ENCODE measurements at regions not wholly inside any gene's neighbourhood (a gene's known extent, or its start where the extent isn't known, plus 50 kb on each side); places are given as distances from the start of the nearest gene placed in this dataset.
"Not testable (repeated sequence)": the region's sequence is repeated elsewhere in the genome, so short reads cannot be mapped to it uniquely, and the experiment has no call there.

DNA sequence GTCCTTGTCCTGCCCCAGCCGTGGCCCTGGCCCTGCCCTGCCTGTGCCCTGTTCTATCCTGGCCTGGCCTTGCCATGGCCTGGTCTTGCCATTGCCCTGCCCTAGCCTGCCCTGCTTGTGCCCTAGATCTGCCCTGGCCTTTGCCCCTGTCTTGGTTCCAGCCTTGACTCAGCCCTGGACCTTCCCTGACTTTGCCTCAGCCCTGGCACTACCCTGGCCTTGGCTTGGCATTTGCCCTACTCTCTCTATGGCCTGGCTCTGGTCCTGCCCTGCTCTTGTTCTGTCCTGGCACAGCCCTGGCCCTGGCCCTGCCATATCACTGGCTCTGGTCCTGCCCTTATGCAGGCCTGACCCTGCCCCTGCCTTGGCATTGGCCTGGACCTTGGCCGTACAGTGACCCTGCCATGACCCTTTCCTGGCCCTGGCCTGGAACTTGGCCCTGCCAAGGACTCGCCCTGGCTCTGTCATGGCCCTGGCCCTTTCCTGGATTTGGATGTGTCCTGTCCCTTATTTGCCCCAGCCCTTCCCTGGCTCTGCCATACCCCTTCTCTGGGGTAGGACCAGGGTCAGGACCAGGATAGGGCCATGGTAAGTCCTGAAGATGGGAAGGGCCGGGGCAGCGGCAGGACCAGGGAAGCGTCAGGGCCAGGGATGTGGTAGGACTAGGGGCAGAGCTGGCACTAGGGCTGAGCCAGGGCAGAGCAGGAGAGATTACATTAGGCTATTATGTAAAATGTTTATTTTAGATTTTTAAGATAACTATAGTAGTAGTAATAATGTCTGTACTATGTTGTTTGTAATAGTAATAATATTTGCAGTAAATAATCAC is 254.5 kb downstream of the TP53TG3F start:
- H3K4me3 ChIP-seq (ENCODE audit: extremely low read depth in 1 of 4, insufficient read depth in 2 of 4, low read depth in 3 of 4, low read length in 4 of 4); H2AFZ ChIP-seq (ENCODE audit: low read length); CTCF ChIA-PET (ENCODE audit: partially characterized antibody); POLR2A ChIA-PET (ENCODE audit: partially characterized antibody); FAIRE-seq; H3K79me2 ChIP-seq (ENCODE audit: control insufficient read depth in 1 of 2, insufficient read depth in 2 of 2, low read length in 2 of 2); H3K56ac ChIP-seq (replicated peaks; ENCODE audit: insufficient read length, low read depth, low read length); H2BK12ac ChIP-seq (ENCODE audit: low read depth, low read length); H2BK5ac ChIP-seq (ENCODE audit: low read depth, low read length); H3K23ac ChIP-seq (ENCODE audit: insufficient read length); H3K36me3 ChIP-seq (ENCODE audit: control insufficient read depth in 2 of 4, insufficient read depth in 4 of 4, low read length in 3 of 4); H3K4ac ChIP-seq (replicated peaks; ENCODE audit: insufficient read length, low read depth, low read length); H3K79me1 ChIP-seq (ENCODE audit: low read depth, low read length); H4K91ac ChIP-seq (replicated peaks; ENCODE audit: insufficient read length, low read length); H4K5ac ChIP-seq (ENCODE audit: insufficient read length, low read depth, low read length); H2BK15ac ChIP-seq (ENCODE audit: low read length); H3K27ac ChIP-seq (ENCODE audit: low read depth, low read length); H2BK120ac ChIP-seq (replicated peaks; ENCODE audit: low read depth, low read length); H4K8ac ChIP-seq (ENCODE audit: extremely low read depth, insufficient read depth, low read length); DNase-seq (ENCODE audit: low read depth in 1 of 2, low spot score in 2 of 2); H3K4me2 ChIP-seq (ENCODE audit: insufficient read depth in 1 of 2, low read depth in 2 of 2, low read length in 2 of 2); H3K4me1 ChIP-seq (replicated peaks in 1 of 4; ENCODE audit: control insufficient read depth in 3 of 4, insufficient read depth in 4 of 4, low read length in 3 of 4); H3K14ac ChIP-seq (ENCODE audit: insufficient read length); H3K27me3 ChIP-seq (replicated peaks in 1 of 4; ENCODE audit: control insufficient read depth in 3 of 4, extremely low read depth in 1 of 4, insufficient read depth in 3 of 4, low read length in 3 of 4); H2AK5ac ChIP-seq (ENCODE audit: low read depth, low read length); H3K23me2 ChIP-seq (ENCODE audit: low read depth, low read length); H4K20me1 ChIP-seq (replicated peaks in 1 of 2; ENCODE audit: control insufficient read depth in 1 of 2, insufficient read depth in 2 of 2, low read length in 2 of 2); H3K18ac ChIP-seq (ENCODE audit: extremely low read depth, low read length); H2BK20ac ChIP-seq (ENCODE audit: low read length); H3K9ac ChIP-seq (replicated peaks in 1 of 4; ENCODE audit: extremely low read depth in 1 of 4, low read depth in 3 of 4, low read length in 3 of 4): not testable (repeated sequence)
- WGBS, 2 experiments (ENCODE audit: extremely low coverage in 1 of 2, insufficient coverage in 1 of 2, insufficient read length in 1 of 2, insufficient replicate concordance in 2 of 2, low coverage in 1 of 2, low lambda C conversion rate in 2 of 2, missing lambda C conversion rate in 1 of 2): 96% methylated on average over 5 of the region's 6 CpGs; no CpG with 5 or more reads in 1 of the 2 experiments
- peaks cover 8 to 52% of the 10 kb centered on the region in 2 experiments; a peak in 3 of 4 replicates for H3K9me3 ChIP-seq (ENCODE audit: insufficient read depth in 2 of 2, low read depth in 1 of 2, low read length in 1 of 2)

DNA sequence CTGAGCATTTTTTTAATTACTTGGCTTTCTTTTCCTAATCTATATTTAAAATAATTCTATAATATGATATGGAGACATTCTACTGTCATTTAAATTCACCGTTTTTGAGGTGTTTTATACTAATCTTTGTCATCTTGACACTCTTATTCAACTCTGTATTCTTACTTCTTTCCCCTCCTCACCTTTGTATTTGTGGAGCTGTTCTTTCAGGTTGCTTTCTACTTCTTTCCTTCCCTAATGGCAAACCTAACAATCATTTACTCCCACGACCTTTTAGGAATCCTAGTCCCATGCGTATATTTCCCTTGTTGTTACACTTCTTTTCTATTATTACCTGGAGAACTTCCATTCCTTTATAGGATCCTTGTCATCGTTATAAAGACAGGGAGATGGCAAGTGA is 271.8 kb downstream of the TP53TG3F start:
- H3K23ac ChIP-seq (ENCODE audit: insufficient read length); H3K9ac ChIP-seq (replicated peaks in 1 of 4; ENCODE audit: extremely low read depth in 1 of 4, low read depth in 3 of 4, low read length in 3 of 4); H3K56ac ChIP-seq (replicated peaks; ENCODE audit: insufficient read length, low read depth, low read length); H3K4me2 ChIP-seq (ENCODE audit: insufficient read depth in 1 of 2, low read depth in 2 of 2, low read length in 2 of 2); H2BK15ac ChIP-seq (ENCODE audit: low read length); H3K4me3 ChIP-seq (ENCODE audit: extremely low read depth in 1 of 4, insufficient read depth in 2 of 4, low read depth in 3 of 4, low read length in 4 of 4); H3K14ac ChIP-seq (ENCODE audit: insufficient read length); H3K79me2 ChIP-seq (ENCODE audit: control insufficient read depth in 1 of 2, insufficient read depth in 2 of 2, low read length in 2 of 2); H2BK120ac ChIP-seq (replicated peaks; ENCODE audit: low read depth, low read length); H3K18ac ChIP-seq (ENCODE audit: extremely low read depth, low read length); H3K9me3 ChIP-seq (ENCODE audit: insufficient read depth in 2 of 2, low read depth in 1 of 2, low read length in 1 of 2); H3K27me3 ChIP-seq (replicated peaks in 1 of 4; ENCODE audit: control insufficient read depth in 3 of 4, extremely low read depth in 1 of 4, insufficient read depth in 3 of 4, low read length in 3 of 4); H3K36me3 ChIP-seq (ENCODE audit: control insufficient read depth in 2 of 4, insufficient read depth in 4 of 4, low read length in 3 of 4); H2BK20ac ChIP-seq (ENCODE audit: low read length); POLR2A ChIA-PET (ENCODE audit: partially characterized antibody); H3K4me1 ChIP-seq (replicated peaks in 1 of 4; ENCODE audit: control insufficient read depth in 3 of 4, insufficient read depth in 4 of 4, low read length in 3 of 4); H4K5ac ChIP-seq (ENCODE audit: insufficient read length, low read depth, low read length); DNase-seq (ENCODE audit: low read depth in 1 of 2, low spot score in 2 of 2); H2BK12ac ChIP-seq (ENCODE audit: low read depth, low read length); H2BK5ac ChIP-seq (ENCODE audit: low read depth, low read length); H2AK5ac ChIP-seq (ENCODE audit: low read depth, low read length); H4K91ac ChIP-seq (replicated peaks; ENCODE audit: insufficient read length, low read length); H4K20me1 ChIP-seq (replicated peaks in 1 of 2; ENCODE audit: control insufficient read depth in 1 of 2, insufficient read depth in 2 of 2, low read length in 2 of 2); H4K8ac ChIP-seq (ENCODE audit: extremely low read depth, insufficient read depth, low read length); H3K4ac ChIP-seq (replicated peaks; ENCODE audit: insufficient read length, low read depth, low read length); H3K27ac ChIP-seq (ENCODE audit: low read depth, low read length); H3K23me2 ChIP-seq (ENCODE audit: low read depth, low read length); H2AFZ ChIP-seq (ENCODE audit: low read length); H3K79me1 ChIP-seq (ENCODE audit: low read depth, low read length); CTCF ChIA-PET (ENCODE audit: partially characterized antibody): not testable (repeated sequence)
- peak; percentile 7 for FAIRE-seq
- 32% methylated on average over 4 of the region's 4 CpGs; no CpG with 5 or more reads in 1 of the 2 experiments for WGBS, 2 experiments (ENCODE audit: extremely low coverage in 1 of 2, insufficient coverage in 1 of 2, insufficient read length in 1 of 2, insufficient replicate concordance in 2 of 2, low coverage in 1 of 2, low lambda C conversion rate in 2 of 2, missing lambda C conversion rate in 1 of 2)
